BE2C (cell line): ENCODE measurements at regions not wholly inside any gene's neighbourhood (a gene's known extent, or its start where the extent isn't known, plus 50 kb on each side); places are given as distances from the start of the nearest gene placed in this dataset.

Experiments used
- DNase-seq: peaks from one replicate; pipeline ENCODE4 v3.0.0-alpha.2; 2020
- H3K27me3 ChIP-seq: fragments of 250-450 bp; sonication (Bioruptor Pico); 2 replicates; pipeline ENCODE4 v1.5.1; 2020; ENCODE audit warnings: mild to moderate bottlenecking
- H3K36me3 ChIP-seq: fragments of 250-450 bp; sonication (Bioruptor Pico); 2 replicates; pipeline ENCODE4 v1.5.1; 2020; ENCODE audit warnings: mild to moderate bottlenecking
- H3K4me1 ChIP-seq: fragments of 250-450 bp; sonication (Bioruptor Pico); 2 replicates; pipeline ENCODE4 v1.5.1; 2020
- H3K4me3 ChIP-seq: 2 replicates; pipeline ENCODE4 v1.5.1; 2011; ENCODE audit warnings: low read depth, low read length
- H3K9me3 ChIP-seq: fragments of 250-450 bp; sonication (Bioruptor Pico); 2 replicates; pipeline ENCODE4 v1.5.1; 2020
- CTCF ChIP-seq: IDR thresholded peaks from 2 replicates; pipeline ENCODE4 v1.5.1; 2012; ENCODE audit warnings: mild to moderate bottlenecking, low read depth, low read length

GRCh38 chr13:83531022-83531421, 351.3 kb downstream of the SLITRK1 start:
- DNase-seq = no peak
- H3K9me3 ChIP-seq = no peaks in the 10 kb centered on the region
- H3K4me3 ChIP-seq = no peak overlapping the region
- H3K27me3 ChIP-seq = no peaks in the 10 kb centered on the region; the same call in 1 of the 2 replicates
- no peaks in the 10 kb centered on the region for H3K4me1 ChIP-seq
- no peaks in the 10 kb centered on the region for H3K36me3 ChIP-seq
- no peak for TF ChIP-seq CTCF

- H3K4me3 ChIP-seq = no peak overlapping the region
- no peaks in the 10 kb centered on the region for H3K9me3 ChIP-seq
- H3K4me1 ChIP-seq = no peaks in the 10 kb centered on the region
- peaks cover 9% of the 10 kb centered on the region; the same call in 1 of the 2 replicates for H3K27me3 ChIP-seq
- DNase-seq = no peak
- TF ChIP-seq CTCF = no peak
- no peaks in the 10 kb centered on the region for H3K36me3 ChIP-seq
Observed at GRCh38 chr13:83516781-83517180, 365.5 kb downstream of the SLITRK1 start.

- no peak for TF ChIP-seq CTCF
- Histone ChIP-seq H3K9me3 (no peaks in the 10 kb centered on the region), H3K27me3 (peaks cover 11% of the 10 kb centered on the region; the same call in 1 of the 2 replicates), H3K36me3 (no peaks in the 10 kb centered on the region), H3K4me3 (no peak overlapping the region), H3K4me1 (no peaks in the 10 kb centered on the region)
- DNase-seq = no peak
Observed at GRCh38 chr13:83515268-83516015, 366.8 kb downstream of the SLITRK1 start.

- H3K4me3 ChIP-seq = no peak overlapping the region
- TF ChIP-seq CTCF = no peak
- DNase-seq = no peak
Observed at GRCh38 chr13:83508771-83509301, 373.4 kb downstream of the SLITRK1 start.

GRCh38 chr13:83503424-83503823, 378.9 kb downstream of the SLITRK1 start:
- Histone ChIP-seq H3K9me3 (no peaks in the 10 kb centered on the region), H3K4me1 (no peaks in the 10 kb centered on the region), H3K27me3 (no peaks in the 10 kb centered on the region), H3K36me3 (no peaks in the 10 kb centered on the region), H3K4me3 (no peak overlapping the region)
- no peak for TF ChIP-seq CTCF
- no peak for DNase-seq

More at GRCh38 chr13:83508771-83509301, 373.4 kb downstream of the SLITRK1 start:
- H3K36me3 ChIP-seq = no peaks in the 10 kb centered on the region
- H3K9me3 ChIP-seq = no peaks in the 10 kb centered on the region
- no peaks in the 10 kb centered on the region for H3K4me1 ChIP-seq
- peaks cover 11% of the 10 kb centered on the region; the same call in 1 of the 2 replicates for H3K27me3 ChIP-seq

GRCh38 chr13:83499286-83499685, 383.0 kb downstream of the SLITRK1 start:
- Histone ChIP-seq H3K27me3 (0 out of 2 replicates have a peak, but pooled peaks cover 2% of the 10 kb centered on the region), H3K9me3 (no peaks in the 10 kb centered on the region), H3K36me3 (no peaks in the 10 kb centered on the region), H3K4me3 (no peak overlapping the region), H3K4me1 (no peaks in the 10 kb centered on the region)
- DNase-seq = no peak
- no peak for TF ChIP-seq CTCF
